H1 (cell line): ENCODE measurements at regions not wholly inside any gene's neighbourhood (a gene's known extent, or its start where the extent isn't known, plus 50 kb on each side); places are given as distances from the start of the nearest gene placed in this dataset.

ENCODE experiments used
- CTCF ChIA-PET: fragments of 300-600 bp; sonication (Branson Sonifier 250); formaldehyde crosslinking; loops from one replicate; lab custom pipeline; 2021; ENCODE audit not compliant: partially characterized antibody; lab: Charles Lee
- POLR2A ChIA-PET: fragments of 300-600 bp; sonication (Branson Sonifier 250); formaldehyde crosslinking; loops from one replicate; lab custom pipeline; 2021; ENCODE audit warnings: inconsistent platforms; ENCODE audit not compliant: partially characterized antibody; lab: Charles Lee
- DNase-seq, 2 experiments: peaks; one replicate each; pipeline versions ENCODE4 v3.0.0 to v3.0.0-alpha.2; 2010 to 2022; ENCODE audit warnings: low spot score in 2 of 2, low read depth in 1 of 2, mixed read lengths in 1 of 2
- FAIRE-seq: peaks from 2 replicates; lab custom pipeline; 2011; peaks lifted over from hg19 to GRCh38; lab: Jason Lieb, UNC
- H2AFZ ChIP-seq: 2 replicates; pipeline ENCODE4 v1.8.1; 2012; ENCODE audit warnings: low read length, inconsistent platforms
- H2AK5ac ChIP-seq: 2 replicates; pipeline ENCODE4 v1.6.1; 2013; ENCODE audit warnings: low read depth, low read length
- H2BK120ac ChIP-seq: replicated peaks from 2 replicates; pipeline ENCODE3; 2013; ENCODE audit warnings: low read depth, low read length, inconsistent platforms
- H2BK12ac ChIP-seq: 2 replicates; pipeline ENCODE4 v1.6.1; 2013; ENCODE audit warnings: low read depth, low read length
- H2BK15ac ChIP-seq: 2 replicates; pipeline ENCODE4 v1.6.1; 2013; ENCODE audit warnings: low read length
- H2BK20ac ChIP-seq: 2 replicates; pipeline ENCODE4 v1.6.1; 2013; ENCODE audit warnings: low read length
- H2BK5ac ChIP-seq: 2 replicates; pipeline ENCODE4 v1.6.1; 2013; ENCODE audit warnings: low read depth, low read length
- H3K14ac ChIP-seq: 2 replicates; pipeline ENCODE4 v1.6.1; 2013; ENCODE audit warnings: inconsistent platforms; ENCODE audit not compliant: insufficient read length
- H3K18ac ChIP-seq: 2 replicates; pipeline ENCODE4 v1.6.1; 2013; ENCODE audit warnings: low read length; ENCODE audit errors: extremely low read depth
- H3K23ac ChIP-seq: 2 replicates; pipeline ENCODE4 v1.6.1; 2013; ENCODE audit warnings: inconsistent platforms; ENCODE audit not compliant: insufficient read length
- H3K23me2 ChIP-seq: 2 replicates; pipeline ENCODE4 v1.6.1; 2013; ENCODE audit warnings: low read depth, low read length
- H3K27ac ChIP-seq: 2 replicates; pipeline ENCODE4 v1.6.1; 2011; ENCODE audit warnings: low read depth, low read length, inconsistent platforms
- H3K27me3 ChIP-seq, 4 experiments: replicated peaks in 1 of 4; 1 replicate in 1 of 4; 2 replicates in 3 of 4; pipeline versions ENCODE4 v1.6.1 to v1.8.1; 2011 to 2013; ENCODE audit warnings: low read length in 3 of 4, mild to moderate bottlenecking in 3 of 4, inconsistent platforms in 2 of 4, mixed read lengths in 2 of 4, moderate library complexity in 1 of 4; ENCODE audit not compliant: control insufficient read depth in 3 of 4, insufficient read depth in 3 of 4; ENCODE audit errors: extremely low read depth in 1 of 4
- H3K36me3 ChIP-seq, 4 experiments: 2 replicates each; pipeline versions ENCODE4 v1.6.1 to v1.8.1; 2011 to 2013; ENCODE audit warnings: mild to moderate bottlenecking in 4 of 4, low read length in 3 of 4, moderate library complexity in 2 of 4, control low read depth in 1 of 4, inconsistent platforms in 1 of 4; ENCODE audit not compliant: insufficient read depth in 4 of 4, control insufficient read depth in 2 of 4
- H3K4ac ChIP-seq: replicated peaks from 2 replicates; pipeline ENCODE3; 2013; ENCODE audit warnings: low read length, low read depth, mixed read lengths, inconsistent platforms; ENCODE audit not compliant: insufficient read length
- H3K4me1 ChIP-seq, 4 experiments: replicated peaks in 1 of 4; 1 replicate in 1 of 4; 2 replicates in 3 of 4; pipeline versions ENCODE4 v1.6.1 to v1.8.1; 2011 to 2013; ENCODE audit warnings: low read length in 3 of 4, inconsistent platforms in 2 of 4, mixed read lengths in 1 of 4; ENCODE audit not compliant: insufficient read depth in 4 of 4, control insufficient read depth in 3 of 4
- H3K4me2 ChIP-seq, 2 experiments: 2 replicates each; pipeline versions ENCODE4 v1.6.1 to v1.8.1; 2011 to 2013; ENCODE audit warnings: low read depth in 2 of 2, low read length in 2 of 2, control low read depth in 1 of 2, inconsistent platforms in 1 of 2, mild to moderate bottlenecking in 1 of 2; ENCODE audit not compliant: insufficient read depth in 1 of 2
- H3K4me3 ChIP-seq, 4 experiments: fragments of 200-600, 300-600 bp in 1 of 4; sonication (generic), shearing (Covaris generic), sonication (Bioruptor Twin) in 1 of 4; 2 replicates each; pipeline versions ENCODE4 v1.5.1 to v1.8.1; 2011 to 2016; ENCODE audit warnings: low read length in 4 of 4, low read depth in 3 of 4, control low read depth in 2 of 4, inconsistent platforms in 2 of 4, mild to moderate bottlenecking in 2 of 4, mixed read lengths in 1 of 4, moderate library complexity in 1 of 4; ENCODE audit not compliant: insufficient read depth in 2 of 4; ENCODE audit errors: extremely low read depth in 1 of 4
- H3K56ac ChIP-seq: replicated peaks from 2 replicates; pipeline ENCODE3; 2013; ENCODE audit warnings: low read depth, mild to moderate bottlenecking, mixed read lengths, low read length, inconsistent platforms; ENCODE audit not compliant: insufficient read length
- H3K79me1 ChIP-seq: 2 replicates; pipeline ENCODE4 v1.6.1; 2013; ENCODE audit warnings: low read depth, low read length, control low read depth
- H3K79me2 ChIP-seq, 2 experiments: 2 replicates each; pipeline versions ENCODE4 v1.6.1 to v1.8.1; 2012 to 2013; ENCODE audit warnings: low read length in 2 of 2, mild to moderate bottlenecking in 2 of 2, inconsistent platforms in 1 of 2; ENCODE audit not compliant: insufficient read depth in 2 of 2, control insufficient read depth in 1 of 2
- H3K9ac ChIP-seq, 4 experiments: replicated peaks in 1 of 4; 1 replicate in 1 of 4; 2 replicates in 3 of 4; pipeline versions ENCODE4 v1.6.1 to v1.8.1; 2011 to 2013; ENCODE audit warnings: low read depth in 3 of 4, low read length in 3 of 4, control low read depth in 2 of 4, mild to moderate bottlenecking in 2 of 4, moderate library complexity in 2 of 4, inconsistent platforms in 1 of 4; ENCODE audit errors: extremely low read depth in 1 of 4
- H3K9me3 ChIP-seq, 2 experiments: 2 replicates each; pipeline versions ENCODE4 v1.6.1 to v1.8.1; 2012 to 2013; ENCODE audit warnings: mild to moderate bottlenecking in 2 of 2, moderate library complexity in 2 of 2, control low read depth in 1 of 2, inconsistent platforms in 1 of 2, low read depth in 1 of 2, low read length in 1 of 2, mixed read lengths in 1 of 2; ENCODE audit not compliant: insufficient read depth in 2 of 2
- H4K20me1 ChIP-seq, 2 experiments: replicated peaks in 1 of 2; 2 replicates each; pipeline versions ENCODE3 to v1.8.1; 2011 to 2013; ENCODE audit warnings: inconsistent platforms in 2 of 2, low read length in 2 of 2, mild to moderate bottlenecking in 1 of 2; ENCODE audit not compliant: insufficient read depth in 2 of 2, control insufficient read depth in 1 of 2
- H4K5ac ChIP-seq: 2 replicates; pipeline ENCODE4 v1.6.1; 2013; ENCODE audit warnings: low read length, low read depth, mixed read lengths, inconsistent platforms; ENCODE audit not compliant: insufficient read length
- H4K8ac ChIP-seq: 2 replicates; pipeline ENCODE4 v1.8.0; 2013; ENCODE audit warnings: mild to moderate bottlenecking, moderate library complexity, low read length, inconsistent platforms; ENCODE audit not compliant: insufficient read depth; ENCODE audit errors: extremely low read depth
- H4K91ac ChIP-seq: replicated peaks from 2 replicates; pipeline ENCODE3; 2013; ENCODE audit warnings: low read length, mixed read lengths, inconsistent platforms; ENCODE audit not compliant: insufficient read length
- CREB1 ChIP-seq: IDR thresholded peaks from 2 replicates; pipeline ENCODE4 v1.6.1; 2012; ENCODE audit warnings: inconsistent platforms
- JUN ChIP-seq: IDR thresholded peaks from 2 replicates; pipeline ENCODE4 v1.6.1; 2011; ENCODE audit warnings: low read depth, mild to moderate bottlenecking, improper control_type of control experiment, low read length
- WGBS, 2 experiments: shearing (Covaris generic) in 1 of 2; methylation state at CpG; one replicate each; pipeline versions ENCODE4 v1.1.6 to v1.1.7; 2013 to 2015; ENCODE audit warnings: low lambda C conversion rate in 2 of 2, mixed read lengths in 2 of 2, inconsistent platforms in 1 of 2, low coverage in 1 of 2, missing lambda C conversion rate in 1 of 2; ENCODE audit not compliant: insufficient replicate concordance in 2 of 2, insufficient coverage in 1 of 2, insufficient read length in 1 of 2; ENCODE audit errors: extremely low coverage in 1 of 2, missing lambda C conversion rate in 1 of 2; 5-methylcytosine and 5-hydroxymethylcytosine counted together

DNA sequence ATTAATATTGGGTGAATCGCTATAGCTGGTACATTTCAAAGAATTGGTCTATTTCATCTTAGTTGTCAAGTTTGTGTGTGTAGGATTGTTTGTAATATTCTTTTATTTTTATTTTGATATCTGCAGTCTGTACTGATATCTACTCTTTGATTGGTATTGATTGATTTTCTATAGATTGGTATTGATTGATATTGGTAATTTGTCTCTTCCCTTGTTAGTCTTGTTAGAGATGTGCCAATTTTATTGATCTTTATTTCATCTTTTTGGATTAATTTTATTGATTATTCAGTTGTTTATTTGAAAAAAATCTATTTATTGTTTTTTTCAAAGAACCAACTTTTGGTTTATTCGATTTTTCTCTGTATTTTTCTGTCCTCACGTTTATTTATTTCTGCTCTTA, 61.4 kb downstream of the TM2D3 start:
- H3K9ac ChIP-seq: no peak overlapping the region
- FAIRE-seq: no peak

More for the DNA sequence above, 61.4 kb downstream of the TM2D3 start:
- 92% methylated on average over 3 of the region's 3 CpGs; no CpG with 5 or more reads in 1 of the 2 experiments for WGBS, 2 experiments
- no peak overlapping the region for H3K4ac ChIP-seq
- H3K79me1 ChIP-seq: no peaks in the 10 kb centered on the region
- H3K9me3 ChIP-seq: no peaks in the 10 kb centered on the region
- H3K56ac ChIP-seq: no peak overlapping the region
- no peak overlapping the region for H2BK5ac ChIP-seq
- H3K27ac ChIP-seq: no peak overlapping the region
- no peak overlapping the region for H2AFZ ChIP-seq
- DNase-seq: no peak
- H3K4me3 ChIP-seq: no peak overlapping the region
- ChIA-PET POLR2A (no interaction called here), CTCF (interaction anchor here (1.2 kb wide), 1 partner anchor 574 kb away, joined by 3 read pairs; no protein-coding TSS in a partner anchor)
- H4K5ac ChIP-seq: no peak overlapping the region
- H3K23ac ChIP-seq: no peak overlapping the region
- TF ChIP-seq CREB1: no peak
- no peak for TF ChIP-seq JUN
- no peaks in the 10 kb centered on the region for H3K27me3 ChIP-seq
- no peak overlapping the region for H2BK20ac ChIP-seq
- no peak overlapping the region for H4K91ac ChIP-seq
- H3K36me3 ChIP-seq: no peaks in the 10 kb centered on the region
- H2BK120ac ChIP-seq: no peak overlapping the region
- no peak overlapping the region for H3K4me2 ChIP-seq
- H3K4me1 ChIP-seq: no peaks in the 10 kb centered on the region
- no peaks in the 10 kb centered on the region for H3K79me2 ChIP-seq
- no peak overlapping the region for H3K18ac ChIP-seq
- no peak overlapping the region for H2BK12ac ChIP-seq
- H2AK5ac ChIP-seq: no peak overlapping the region
- no peaks in the 10 kb centered on the region for H3K23me2 ChIP-seq
- H3K14ac ChIP-seq: no peak overlapping the region
- H4K20me1 ChIP-seq: no peaks in the 10 kb centered on the region
- no peak overlapping the region for H4K8ac ChIP-seq
- H2BK15ac ChIP-seq: no peak overlapping the region
